Peyer's patch (tissue), 4 donors: ENCODE measurements at regions not wholly inside any gene's neighbourhood (a gene's known extent, or its start where the extent isn't known, plus 50 kb on each side); places are given as distances from the start of the nearest gene placed in this dataset.

ENCODE experiments used
- POLR2A ChIP-seq, 2 donors: fragments of 450-650 bp; IDR thresholded peaks; one replicate each; pipeline ENCODE4 v1.5.1; 2017; ENCODE audit warnings: antibody characterized with exemption in 2 of 2, mild to moderate bottlenecking in 2 of 2, moderate library complexity in 2 of 2
- TF ChIP-seq, protein P1 (sequence below), 6 experiments: fragments of 450-650 bp in 4 of 6; fragments of 200-600 bp in 2 of 6; sonication (generic) in 1 of 6; IDR thresholded peaks; one replicate each; pipeline ENCODE4 v1.5.1; 2017 to 2019; ENCODE audit warnings: antibody characterized with exemption in 6 of 6, mild to moderate bottlenecking in 3 of 6, moderate library complexity in 1 of 6

DNA sequence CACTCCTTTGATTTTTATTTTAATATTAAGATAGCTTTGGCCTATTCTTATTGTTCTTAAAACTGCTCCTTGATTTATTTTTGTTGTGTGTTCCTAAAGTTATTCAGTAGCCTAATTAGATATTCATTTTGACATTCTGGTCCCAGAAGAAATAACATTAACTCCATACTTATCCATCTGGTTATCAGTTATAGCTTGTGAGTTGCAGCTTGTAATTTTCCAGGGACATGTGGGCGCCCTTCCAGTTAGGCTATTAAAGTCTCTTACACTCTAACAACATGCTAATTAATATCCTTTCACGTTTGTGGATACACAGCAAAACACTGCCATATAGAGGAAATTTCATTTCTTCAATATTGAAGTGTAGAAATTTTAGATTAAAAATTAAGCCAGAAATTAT is 987.5 kb downstream of the HACE1 start:
- TF ChIP-seq, protein P1, sequence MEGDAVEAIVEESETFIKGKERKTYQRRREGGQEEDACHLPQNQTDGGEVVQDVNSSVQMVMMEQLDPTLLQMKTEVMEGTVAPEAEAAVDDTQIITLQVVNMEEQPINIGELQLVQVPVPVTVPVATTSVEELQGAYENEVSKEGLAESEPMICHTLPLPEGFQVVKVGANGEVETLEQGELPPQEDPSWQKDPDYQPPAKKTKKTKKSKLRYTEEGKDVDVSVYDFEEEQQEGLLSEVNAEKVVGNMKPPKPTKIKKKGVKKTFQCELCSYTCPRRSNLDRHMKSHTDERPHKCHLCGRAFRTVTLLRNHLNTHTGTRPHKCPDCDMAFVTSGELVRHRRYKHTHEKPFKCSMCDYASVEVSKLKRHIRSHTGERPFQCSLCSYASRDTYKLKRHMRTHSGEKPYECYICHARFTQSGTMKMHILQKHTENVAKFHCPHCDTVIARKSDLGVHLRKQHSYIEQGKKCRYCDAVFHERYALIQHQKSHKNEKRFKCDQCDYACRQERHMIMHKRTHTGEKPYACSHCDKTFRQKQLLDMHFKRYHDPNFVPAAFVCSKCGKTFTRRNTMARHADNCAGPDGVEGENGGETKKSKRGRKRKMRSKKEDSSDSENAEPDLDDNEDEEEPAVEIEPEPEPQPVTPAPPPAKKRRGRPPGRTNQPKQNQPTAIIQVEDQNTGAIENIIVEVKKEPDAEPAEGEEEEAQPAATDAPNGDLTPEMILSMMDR (IDR thresholded peaks at IDR 0.05), result no peak
- no peak for TF ChIP-seq POLR2A (IDR thresholded peaks at IDR 0.05)
